Endothelial cell of umbilical vein (primary cell): ENCODE measurements at regions not wholly inside any gene's neighbourhood (a gene's known extent, or its start where the extent isn't known, plus 50 kb on each side); places are given as distances from the start of the nearest gene placed in this dataset.

Experiments
- BruUV-seq: library from RNA; stranded (reverse); fragments of 400-500 nt; replicated peaks from 2 replicates; lab custom pipeline; 2021; lab: Mats Ljungman, UMichigan
- CTCF ChIA-PET: fragments of 300-600, 350-600 bp; sonication (Branson Sonifier 250); formaldehyde crosslinking; loops from one replicate; lab custom pipeline; 2021; ENCODE audit warnings: antibody characterized with exemption, inconsistent platforms; lab: Charles Lee
- POLR2A ChIA-PET: fragments of 300-600, 350-600 bp; sonication (Branson Sonifier 250); formaldehyde crosslinking; loops from one replicate; lab custom pipeline; 2021; ENCODE audit warnings: antibody characterized with exemption, inconsistent platforms; lab: Charles Lee
- DNase-seq: peaks from one replicate; pipeline ENCODE4 v3.0.0-alpha.2; 2011; ENCODE audit warnings: low read depth, low spot score
- FAIRE-seq: peaks from 2 replicates; lab custom pipeline; 2011; peaks lifted over from hg19 to GRCh38; lab: Jason Lieb, UNC
- H2AFZ ChIP-seq: 2 replicates; pipeline ENCODE4 v1.6.0; 2012; ENCODE audit warnings: low read depth, low read length, control low read depth, inconsistent platforms
- H3K27ac ChIP-seq: 2 replicates; pipeline ENCODE4 v1.5.1; 2011; ENCODE audit warnings: low read depth, mild to moderate bottlenecking, control low read depth, low read length, moderate library complexity; ENCODE audit not compliant: insufficient read depth
- H3K27me3 ChIP-seq, 2 experiments: 2 replicates each; pipeline versions ENCODE4 v1.6.0 to v1.6.1; 2011; ENCODE audit warnings: low read length in 2 of 2, mixed read lengths in 1 of 2; ENCODE audit not compliant: control insufficient read depth in 2 of 2, insufficient read depth in 2 of 2
- H3K36me3 ChIP-seq, 2 experiments: 2 replicates in 1 of 2; 3 replicates in 1 of 2; pipeline ENCODE4 v1.5.1; 2011; ENCODE audit warnings: low read length in 2 of 2, mild to moderate bottlenecking in 1 of 2, moderate library complexity in 1 of 2; ENCODE audit not compliant: control insufficient read depth in 2 of 2, insufficient read depth in 2 of 2; ENCODE audit errors: extremely low read depth in 1 of 2
- H3K4me1 ChIP-seq: 3 replicates; pipeline ENCODE4 v1.5.1; 2011; ENCODE audit warnings: mild to moderate bottlenecking, low read length; ENCODE audit not compliant: control insufficient read depth, insufficient read depth; ENCODE audit errors: extremely low read depth
- H3K4me2 ChIP-seq: 2 replicates; pipeline ENCODE4 v1.6.1; 2011; ENCODE audit warnings: low read length, control low read depth, mixed read lengths; ENCODE audit not compliant: insufficient read depth
- H3K4me3 ChIP-seq, 3 experiments: fragments of 200-600 bp in 1 of 3; sonication (generic), shearing (Covaris generic) in 1 of 3; replicated peaks in 1 of 3; 2 replicates each; pipeline ENCODE4 v1.5.1; 2011 to 2016; ENCODE audit warnings: control low read depth in 3 of 3, low read length in 3 of 3, mild to moderate bottlenecking in 2 of 3, inconsistent platforms in 1 of 3, low read depth in 1 of 3, moderate library complexity in 1 of 3; ENCODE audit not compliant: insufficient read depth in 1 of 3
- H3K79me2 ChIP-seq: 2 replicates; pipeline ENCODE4 v1.6.0; 2012; ENCODE audit warnings: low read length, inconsistent platforms; ENCODE audit not compliant: control insufficient read depth, insufficient read depth
- H3K9ac ChIP-seq: replicated peaks from 2 replicates; pipeline ENCODE3; 2011; ENCODE audit warnings: low read length, control low read depth; ENCODE audit not compliant: insufficient read depth; ENCODE audit errors: extremely low read depth
- H3K9me1 ChIP-seq: replicated peaks from 3 replicates; pipeline ENCODE4 v1.6.0; 2011; ENCODE audit warnings: mild to moderate bottlenecking, low read length; ENCODE audit not compliant: control insufficient read depth, insufficient read depth; ENCODE audit errors: extremely low read depth
- H3K9me3 ChIP-seq: replicated peaks from 2 replicates; pipeline ENCODE4 v1.5.1; 2012; ENCODE audit warnings: low read length, inconsistent platforms; ENCODE audit not compliant: control insufficient read depth, insufficient read depth
- H4K20me1 ChIP-seq: replicated peaks from 2 replicates; pipeline ENCODE3; 2011; ENCODE audit warnings: mild to moderate bottlenecking, low read length; ENCODE audit not compliant: control insufficient read depth, insufficient read depth; ENCODE audit errors: extremely low read depth
- CTCF ChIP-seq, 2 donors: IDR thresholded peaks; 1 replicate in 1 of 2; 2 replicates in 1 of 2; pipeline ENCODE4 v1.5.1; 2011; ENCODE audit warnings: low read length in 2 of 2, mild to moderate bottlenecking in 2 of 2, moderate library complexity in 2 of 2, control low read depth in 1 of 2, inconsistent platforms in 1 of 2, low read depth in 1 of 2; ENCODE audit not compliant: insufficient read depth in 1 of 2; ENCODE audit errors: extremely low read depth in 1 of 2
- EZH2 ChIP-seq: IDR thresholded peaks from 2 replicates; pipeline ENCODE4 v1.6.1; 2012; ENCODE audit warnings: borderline replicate concordance, low read depth, mild to moderate bottlenecking, moderate library complexity, low read length, inconsistent platforms; ENCODE audit not compliant: severe bottlenecking
- FOS ChIP-seq: IDR thresholded peaks from 2 replicates; pipeline ENCODE4 v1.6.1; 2011; ENCODE audit warnings: mild to moderate bottlenecking, low read length, moderate library complexity, borderline replicate concordance; ENCODE audit not compliant: insufficient read depth
- GATA2 ChIP-seq: IDR thresholded peaks from 2 replicates; pipeline ENCODE4 v1.7.0; 2011; ENCODE audit warnings: low read depth, mild to moderate bottlenecking, moderate library complexity, mixed read lengths, low read length; ENCODE audit not compliant: insufficient read length, insufficient read depth
- JUN ChIP-seq: IDR thresholded peaks from 2 replicates; pipeline ENCODE4 v1.6.1; 2011; ENCODE audit warnings: borderline replicate concordance, low read depth; ENCODE audit not compliant: insufficient read length, insufficient read depth
- MYC ChIP-seq: IDR thresholded peaks from one replicate; pipeline ENCODE4 v1.6.1; 2011; ENCODE audit warnings: mild to moderate bottlenecking, low read depth, low read length
- POLR2A ChIP-seq: IDR thresholded peaks from 2 replicates; pipeline ENCODE4 v1.6.1; 2012; ENCODE audit warnings: low read depth, mild to moderate bottlenecking, control low read depth, low read length
- POLR2AphosphoS5 ChIP-seq: IDR thresholded peaks from 2 replicates; pipeline ENCODE4 v1.6.1; 2012; ENCODE audit warnings: low read depth, mild to moderate bottlenecking, control low read depth, low read length, moderate library complexity; ENCODE audit not compliant: insufficient read depth
- dilution Hi-C: fragments of 300-500 bp; cut with MboI; formaldehyde crosslinking; loops from one replicate; pipeline ENCODE4 v1.15.0; 2019; ENCODE audit warnings: low sequenced_read_pairs; ENCODE audit not compliant: extremely low pct_ligation_motif_present
- intact Hi-C: fragments of 100-400 bp; cut with micrococcal nuclease; formaldehyde crosslinking; loops from one replicate; pipeline ENCODE4 v1.10.0; 2022
- TF ChIP-seq, protein P1 (sequence below): IDR thresholded peaks from 2 replicates; pipeline ENCODE4 v1.6.1; 2011; ENCODE audit not compliant: insufficient read depth, insufficient read length

GRCh38 chr13:60221581-60221980, 57.9 kb upstream of the DIAPH3 start:
- Histone ChIP-seq H3K27ac (no peak overlapping the region), H2AFZ (no peak overlapping the region), H4K20me1 (no peaks in the 10 kb centered on the region), H3K4me1 (no peaks in the 10 kb centered on the region), H3K9ac (no peak overlapping the region), H3K9me1 (no peaks in the 10 kb centered on the region), H3K79me2 (no peaks in the 10 kb centered on the region), H3K36me3 (no peaks in the 10 kb centered on the region), H3K27me3 (peaks cover 0 to 3% of the 10 kb centered on the region in 2 experiments), H3K4me3 (no peak overlapping the region), H3K9me3 (no peaks in the 10 kb centered on the region), H3K4me2 (no peak overlapping the region)
- POLR2A ChIA-PET = no interaction called here
- TF ChIP-seq JUN = no peak
- TF ChIP-seq POLR2AphosphoS5 = no peak
- no peak for TF ChIP-seq POLR2A
- no peak for TF ChIP-seq MYC
- no peak for TF ChIP-seq GATA2
- no peak for TF ChIP-seq CTCF (IDR thresholded peaks at IDR 0.05; ENCODE audit: extremely low read depth in 1 of 2, insufficient read depth in 1 of 2, low read depth in 1 of 2, low read length in 2 of 2)
- no peak for TF ChIP-seq EZH2
- TF ChIP-seq, protein P1, sequence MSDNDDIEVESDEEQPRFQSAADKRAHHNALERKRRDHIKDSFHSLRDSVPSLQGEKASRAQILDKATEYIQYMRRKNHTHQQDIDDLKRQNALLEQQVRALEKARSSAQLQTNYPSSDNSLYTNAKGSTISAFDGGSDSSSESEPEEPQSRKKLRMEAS = no peak
- TF ChIP-seq FOS = no peak
- FAIRE-seq (no peak), DNase-seq (no peak)
- CTCF ChIA-PET = interaction anchor here (0.6 kb wide), 1 partner anchor 21 kb away, joined by 4 read pairs; no protein-coding TSS in a partner anchor
- dilution Hi-C loops = no loop called here
- intact Hi-C loops = no loop called here
- no TSS peak for BruUV-seq
